ENCODE measurements at regions not wholly inside any gene's neighbourhood (a gene's known extent, or its start where the extent isn't known, plus 50 kb on each side); places are given as distances from the start of the nearest gene placed in this dataset.

- in situ Hi-C loops (cut with HindIII; ENCODE audit: low pct_unique_long_range_greater_than_20kb, low sequenced_read_pairs), result no loop called here
- TF ChIP-seq POLR2AphosphoS5 (IDR thresholded peaks at IDR 0.05; ENCODE audit: low read depth, low read length), result no peak
- TF ChIP-seq REST (IDR thresholded peaks at IDR 0.05; ENCODE audit: insufficient read depth in 1 of 2, low read depth in 2 of 2, low read length in 1 of 2), result no peak
- no peak for TF ChIP-seq CTCF (IDR thresholded peaks at IDR 0.05)
- no peak for TF ChIP-seq TCF7L2 (IDR thresholded peaks at IDR 0.05; ENCODE audit: low read depth, low read length)
- TF ChIP-seq SIN3A (IDR thresholded peaks at IDR 0.05; ENCODE audit: borderline replicate concordance, insufficient read depth, low read depth, low read length), result no peak
Observed at GRCh38 chr4:159723341-159724048, 620.6 kb downstream of the RAPGEF2 start.

GRCh38 chr4:159725571-159725970 lies 622.7 kb downstream of the RAPGEF2 start:
- POLR2A ChIA-PET, result no interaction called here
- intact Hi-C loops (cut with micrococcal nuclease; ENCODE audit: unreplicated experiment) (no loop called here), in situ Hi-C loops (cut with HindIII; ENCODE audit: low pct_unique_long_range_greater_than_20kb, low sequenced_read_pairs) (no loop called here)

More at GRCh38 chr4:159723341-159724048, 620.6 kb downstream of the RAPGEF2 start:
- no peaks in the 10 kb centered on the region for H3K4me1 ChIP-seq (ENCODE audit: control insufficient read depth, insufficient read depth, low read length)
- no peaks in the 10 kb centered on the region for H3K36me3 ChIP-seq (ENCODE audit: control insufficient read depth, insufficient read depth, low read length)
- DNase-seq (ENCODE audit: low read depth, low spot score) (no peak), ATAC-seq (no peak)
- no peaks in the 10 kb centered on the region for H3K9me3 ChIP-seq (ENCODE audit: control insufficient read depth, insufficient read depth, low read depth, low read length)
- H3K27me3 ChIP-seq (ENCODE audit: control insufficient read depth, insufficient read depth, low read length), result no peaks in the 10 kb centered on the region
- BruUV-seq (replicated peaks), result no TSS peak
- no peak overlapping the region for H3K27ac ChIP-seq (ENCODE audit: low read length)
- ChIA-PET CTCF (no interaction called here), POLR2A (no interaction called here)
- intact Hi-C loops (cut with micrococcal nuclease; ENCODE audit: unreplicated experiment), result no loop called here
- no peak overlapping the region for H3K4me3 ChIP-seq (ENCODE audit: low read depth in 2 of 2, low read length in 2 of 2)

More at GRCh38 chr4:159725571-159725970, 622.7 kb downstream of the RAPGEF2 start:
- Histone ChIP-seq H3K36me3 (ENCODE audit: control insufficient read depth, insufficient read depth, low read length) (no peaks in the 10 kb centered on the region), H3K27ac (ENCODE audit: low read length) (no peak overlapping the region), H3K4me1 (ENCODE audit: control insufficient read depth, insufficient read depth, low read length) (no peaks in the 10 kb centered on the region), H3K27me3 (ENCODE audit: control insufficient read depth, insufficient read depth, low read length) (no peaks in the 10 kb centered on the region), H3K9me3 (ENCODE audit: control insufficient read depth, insufficient read depth, low read depth, low read length) (no peaks in the 10 kb centered on the region), H3K4me3 (ENCODE audit: low read depth in 2 of 2, low read length in 2 of 2) (no peak overlapping the region)
- no peak for TF ChIP-seq SIN3A (IDR thresholded peaks at IDR 0.05; ENCODE audit: borderline replicate concordance, insufficient read depth, low read depth, low read length)
- no peak for TF ChIP-seq TCF7L2 (IDR thresholded peaks at IDR 0.05; ENCODE audit: low read depth, low read length)
- no peak for TF ChIP-seq POLR2AphosphoS5 (IDR thresholded peaks at IDR 0.05; ENCODE audit: low read depth, low read length)
- TF ChIP-seq REST (IDR thresholded peaks at IDR 0.05; ENCODE audit: insufficient read depth in 1 of 2, low read depth in 2 of 2, low read length in 1 of 2), result no peak
- TF ChIP-seq CTCF (IDR thresholded peaks at IDR 0.05), result no peak
- CTCF ChIA-PET, result no interaction called here
- ATAC-seq, result no peak
- no peak for DNase-seq (ENCODE audit: low read depth, low spot score)
- BruUV-seq (replicated peaks), result no TSS peak

All from Panc1 (cell line).